ENCODE measurements at regions not wholly inside any gene's neighbourhood (a gene's known extent, or its start where the extent isn't known, plus 50 kb on each side); places are given as distances from the start of the nearest gene placed in this dataset.

- Mint-ChIP-seq H3K4me1 (no peaks in the 10 kb centered on the region), H3K9me3 (ENCODE audit: low read depth) (peaks cover 9% of the 10 kb centered on the region), H3K27ac (no peak overlapping the region), H3K4me3 (no peak overlapping the region), H3K27me3 (no peaks in the 10 kb centered on the region), H3K36me3 (no peaks in the 10 kb centered on the region)
- CTCF ChIA-PET = no interaction called here
- DNase-seq (no peak), ATAC-seq (no peak)
Observed at GRCh38 chr9:12989669-12990068, 214.8 kb downstream of the LURAP1L start.

GRCh38 chr9:12993466-12993865 is 218.6 kb downstream of the LURAP1L start:
- DNase-seq (no peak), ATAC-seq (no peak)
- H3K4me3 Mint-ChIP-seq = no peak overlapping the region
- H3K36me3 Mint-ChIP-seq = no peaks in the 10 kb centered on the region
- no peaks in the 10 kb centered on the region for H3K27me3 Mint-ChIP-seq
- H3K9me3 Mint-ChIP-seq (ENCODE audit: low read depth) = peaks cover 6% of the 10 kb centered on the region
- CTCF ChIA-PET = no interaction called here
- H3K27ac Mint-ChIP-seq = no peak overlapping the region
- H3K4me1 Mint-ChIP-seq = no peaks in the 10 kb centered on the region

GRCh38 chr9:12997009-12997408 is 222.2 kb downstream of the LURAP1L start:
- Mint-ChIP-seq H3K9me3 (ENCODE audit: low read depth) (peaks cover 1% of the 10 kb centered on the region), H3K27me3 (no peaks in the 10 kb centered on the region), H3K4me1 (no peaks in the 10 kb centered on the region), H3K27ac (no peak overlapping the region), H3K4me3 (no peak overlapping the region), H3K36me3 (no peaks in the 10 kb centered on the region)
- no peak for ATAC-seq
- DNase-seq = no peak
- CTCF ChIA-PET = no interaction called here

GRCh38 chr9:13001989-13002580 is 227.3 kb downstream of the LURAP1L start:
- Mint-ChIP-seq H3K4me3 (no peak overlapping the region), H3K27ac (no peak overlapping the region), H3K9me3 (ENCODE audit: low read depth) (peaks cover 8% of the 10 kb centered on the region), H3K36me3 (no peaks in the 10 kb centered on the region), H3K27me3 (no peaks in the 10 kb centered on the region), H3K4me1 (no peaks in the 10 kb centered on the region)
- CTCF ChIA-PET = no interaction called here
- ATAC-seq = no peak
- no peak for DNase-seq

GRCh38 chr9:13002740-13003139 is 227.9 kb downstream of the LURAP1L start:
- Mint-ChIP-seq H3K36me3 (no peaks in the 10 kb centered on the region), H3K27me3 (no peaks in the 10 kb centered on the region), H3K4me3 (no peak overlapping the region), H3K27ac (no peak overlapping the region), H3K9me3 (ENCODE audit: low read depth) (peaks cover 8% of the 10 kb centered on the region), H3K4me1 (no peaks in the 10 kb centered on the region)
- DNase-seq (no peak), ATAC-seq (no peak)
- CTCF ChIA-PET = no interaction called here

- CTCF ChIA-PET = no interaction called here
- Mint-ChIP-seq H3K9me3 (ENCODE audit: low read depth) (peaks cover 5% of the 10 kb centered on the region), H3K27ac (no peak overlapping the region), H3K4me1 (no peaks in the 10 kb centered on the region), H3K4me3 (no peak overlapping the region), H3K36me3 (no peaks in the 10 kb centered on the region), H3K27me3 (no peaks in the 10 kb centered on the region)
- no peak for ATAC-seq
- no peak for DNase-seq
Observed at GRCh38 chr9:13009871-13010270, 235.1 kb downstream of the LURAP1L start.

- Mint-ChIP-seq H3K4me3 (no peak overlapping the region), H3K27ac (no peak overlapping the region), H3K36me3 (no peaks in the 10 kb centered on the region), H3K4me1 (no peaks in the 10 kb centered on the region), H3K9me3 (ENCODE audit: low read depth) (peaks cover 2% of the 10 kb centered on the region), H3K27me3 (no peaks in the 10 kb centered on the region)
- CTCF ChIA-PET = no interaction called here
- ATAC-seq (no peak), DNase-seq (no peak)
Observed at GRCh38 chr9:13013991-13014883, 239.4 kb downstream of the LURAP1L start.

- peaks cover 6% of the 10 kb centered on the region for H3K9me3 Mint-ChIP-seq (ENCODE audit: low read depth)
- H3K4me1 Mint-ChIP-seq = no peaks in the 10 kb centered on the region
- no peak for DNase-seq
- no peak for ATAC-seq
- H3K4me3 Mint-ChIP-seq = no peak overlapping the region
- H3K27ac Mint-ChIP-seq = no peak overlapping the region
- no peaks in the 10 kb centered on the region for H3K27me3 Mint-ChIP-seq
- H3K36me3 Mint-ChIP-seq = no peaks in the 10 kb centered on the region
- CTCF ChIA-PET = no interaction called here
Observed at GRCh38 chr9:13017260-13017659, 242.4 kb downstream of the LURAP1L start.

- Mint-ChIP-seq H3K4me3 (no peak overlapping the region), H3K9me3 (ENCODE audit: low read depth) (peaks cover 6% of the 10 kb centered on the region), H3K27me3 (no peaks in the 10 kb centered on the region), H3K27ac (no peak overlapping the region), H3K36me3 (no peaks in the 10 kb centered on the region), H3K4me1 (no peaks in the 10 kb centered on the region)
- ATAC-seq (no peak), DNase-seq (no peak)
- CTCF ChIA-PET = no interaction called here
Observed at GRCh38 chr9:13020146-13021040, 245.6 kb downstream of the LURAP1L start.

GRCh38 chr9:13022756-13023155 is 247.9 kb downstream of the LURAP1L start:
- CTCF ChIA-PET = no interaction called here
- no peaks in the 10 kb centered on the region for H3K4me1 Mint-ChIP-seq
- no peaks in the 10 kb centered on the region for H3K36me3 Mint-ChIP-seq
- H3K27me3 Mint-ChIP-seq = no peaks in the 10 kb centered on the region
- H3K9me3 Mint-ChIP-seq (ENCODE audit: low read depth) = peaks cover 9% of the 10 kb centered on the region
- H3K4me3 Mint-ChIP-seq = no peak overlapping the region
- DNase-seq (no peak), ATAC-seq (no peak)
- H3K27ac Mint-ChIP-seq = no peak overlapping the region

GRCh38 chr9:13023498-13023897 is 248.7 kb downstream of the LURAP1L start:
- Mint-ChIP-seq H3K27ac (no peak overlapping the region), H3K4me1 (no peaks in the 10 kb centered on the region), H3K36me3 (no peaks in the 10 kb centered on the region), H3K4me3 (no peak overlapping the region), H3K9me3 (ENCODE audit: low read depth) (peaks cover 9% of the 10 kb centered on the region), H3K27me3 (no peaks in the 10 kb centered on the region)
- DNase-seq (no peak), ATAC-seq (no peak)
- CTCF ChIA-PET = no interaction called here

- DNase-seq (no peak), ATAC-seq (no peak)
- H3K9me3 Mint-ChIP-seq (ENCODE audit: low read depth) = peaks cover 6% of the 10 kb centered on the region
- no peaks in the 10 kb centered on the region for H3K36me3 Mint-ChIP-seq
- H3K4me1 Mint-ChIP-seq = no peaks in the 10 kb centered on the region
- H3K27me3 Mint-ChIP-seq = no peaks in the 10 kb centered on the region
- no peak overlapping the region for H3K27ac Mint-ChIP-seq
- CTCF ChIA-PET = no interaction called here
- no peak overlapping the region for H3K4me3 Mint-ChIP-seq
Observed at GRCh38 chr9:13026956-13027355, 252.1 kb downstream of the LURAP1L start.

- Mint-ChIP-seq H3K36me3 (no peaks in the 10 kb centered on the region), H3K27me3 (no peaks in the 10 kb centered on the region), H3K27ac (no peak overlapping the region), H3K9me3 (ENCODE audit: low read depth) (peaks cover 4% of the 10 kb centered on the region), H3K4me3 (no peak overlapping the region), H3K4me1 (no peaks in the 10 kb centered on the region)
- no peak for ATAC-seq
- no peak for DNase-seq
- CTCF ChIA-PET = no interaction called here
Observed at GRCh38 chr9:13027879-13028278, 251.6 kb downstream of the MPDZ start.

GRCh38 chr9:13032585-13032984 is 246.9 kb downstream of the MPDZ start:
- Mint-ChIP-seq H3K27ac (no peak overlapping the region), H3K4me1 (no peaks in the 10 kb centered on the region), H3K9me3 (ENCODE audit: low read depth) (peaks cover 2% of the 10 kb centered on the region), H3K27me3 (no peaks in the 10 kb centered on the region), H3K4me3 (no peak overlapping the region), H3K36me3 (no peaks in the 10 kb centered on the region)
- ATAC-seq (no peak), DNase-seq (no peak)
- CTCF ChIA-PET = no interaction called here
